ENCODE measurements at regions not wholly inside any gene's neighbourhood (a gene's known extent, or its start where the extent isn't known, plus 50 kb on each side); places are given as distances from the start of the nearest gene placed in this dataset.

DNA sequence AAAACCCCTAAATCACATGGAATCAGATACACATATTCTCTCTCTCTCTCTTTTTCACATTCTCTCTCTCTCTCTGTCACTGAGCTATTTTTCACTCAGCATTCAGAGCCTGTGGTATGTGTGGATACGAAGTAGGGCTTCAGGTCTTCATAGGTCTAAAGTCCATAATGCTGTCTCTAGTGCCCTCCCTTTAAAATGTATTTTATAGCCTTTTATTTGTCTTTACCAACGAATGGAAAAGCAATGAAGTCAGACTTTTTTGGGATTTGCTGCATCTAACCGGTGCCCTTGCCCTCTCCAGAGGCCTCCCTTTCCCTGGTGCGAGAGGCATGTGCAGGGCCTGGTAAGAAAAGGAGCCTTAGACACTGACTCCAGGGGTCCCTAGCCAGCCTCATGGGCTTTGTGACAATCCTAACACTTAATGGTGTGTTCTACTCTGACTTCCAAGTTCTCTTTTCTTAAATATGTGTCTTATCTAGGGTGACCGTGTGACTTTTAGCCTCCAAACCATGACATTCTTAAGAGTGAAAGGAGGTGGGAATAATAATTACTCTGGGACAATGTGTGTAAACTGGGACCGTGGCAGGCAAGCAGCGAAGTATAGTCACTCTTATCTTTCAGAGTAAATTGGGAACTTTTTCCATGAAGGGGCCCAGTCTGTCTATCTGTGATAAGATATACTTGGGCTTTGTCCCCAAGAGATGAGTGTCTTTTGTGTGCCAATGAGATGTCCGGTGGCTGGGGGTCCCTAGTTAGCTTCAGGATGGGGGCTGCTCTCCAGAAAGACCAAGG, 101.1 kb downstream of the B3GNT2 start:
- TF ChIP-seq CTCF (IDR thresholded peaks at IDR 0.05): no peak
- no peak for TF ChIP-seq POLR2AphosphoS5 (IDR thresholded peaks at IDR 0.05; ENCODE audit: low read depth, low read length)
- no peak for TF ChIP-seq SIN3A (IDR thresholded peaks at IDR 0.05; ENCODE audit: borderline replicate concordance, insufficient read depth, low read depth, low read length)
- no peak for TF ChIP-seq TCF7L2 (IDR thresholded peaks at IDR 0.05; ENCODE audit: low read depth, low read length)
- no peak for TF ChIP-seq REST (IDR thresholded peaks at IDR 0.05; ENCODE audit: insufficient read depth in 1 of 2, low read depth in 2 of 2, low read length in 1 of 2)

All from Panc1 (cell line).